Glomerular visceral epithelial cell (primary cell): ENCODE measurements at regions not wholly inside any gene's neighbourhood (a gene's known extent, or its start where the extent isn't known, plus 50 kb on each side); places are given as distances from the start of the nearest gene placed in this dataset.

Experiments used
- DNase-seq: peaks from one replicate; pipeline ENCODE4 v3.0.0-alpha.2; 2016; ENCODE audit errors: extremely low spot score

DNA sequence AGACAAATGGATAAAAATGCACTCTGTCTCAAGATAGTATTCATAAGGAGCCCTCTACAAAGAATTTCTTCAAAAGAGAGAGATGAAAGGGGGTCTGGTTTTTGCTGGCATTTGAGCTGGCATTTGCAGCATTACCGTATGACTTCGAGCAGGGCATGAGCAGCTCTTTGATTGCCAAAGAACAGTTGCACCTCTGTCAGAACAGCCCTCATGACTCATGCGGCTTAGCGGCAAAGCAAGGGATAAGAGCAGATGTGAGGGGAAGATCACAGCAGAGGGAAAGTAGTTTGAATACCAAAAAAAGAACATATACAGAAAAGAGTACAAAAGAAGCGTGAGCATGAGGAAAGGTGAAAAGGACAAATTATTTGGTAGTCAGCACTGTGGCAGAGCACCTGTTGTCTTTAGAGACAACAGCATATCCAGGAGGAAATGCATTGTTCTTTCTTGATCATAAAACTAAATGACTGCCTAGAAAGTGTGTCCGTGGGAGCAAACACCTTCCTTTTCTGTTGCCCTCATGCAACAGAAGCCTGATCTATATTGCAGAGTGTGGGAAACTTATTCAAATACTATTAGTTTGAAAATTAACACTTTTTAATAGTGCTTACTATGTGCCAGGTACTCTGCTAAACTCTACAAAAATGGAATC lies 80.5 kb upstream of the SLC24A5 start:
- DNase-seq: no peak

GRCh38 chr15:48041454-48041853 lies 79.3 kb upstream of the SLC24A5 start:
- no peak for DNase-seq

- DNase-seq: no peak
Measured at GRCh38 chr15:48046813-48047438, 73.9 kb upstream of the SLC24A5 start.

- no peak for DNase-seq
Measured at GRCh38 chr15:48049736-48050135, 71.1 kb upstream of the SLC24A5 start.

- DNase-seq: no peak
Measured at GRCh38 chr15:48052946-48053345, 67.8 kb upstream of the SLC24A5 start.

DNA sequence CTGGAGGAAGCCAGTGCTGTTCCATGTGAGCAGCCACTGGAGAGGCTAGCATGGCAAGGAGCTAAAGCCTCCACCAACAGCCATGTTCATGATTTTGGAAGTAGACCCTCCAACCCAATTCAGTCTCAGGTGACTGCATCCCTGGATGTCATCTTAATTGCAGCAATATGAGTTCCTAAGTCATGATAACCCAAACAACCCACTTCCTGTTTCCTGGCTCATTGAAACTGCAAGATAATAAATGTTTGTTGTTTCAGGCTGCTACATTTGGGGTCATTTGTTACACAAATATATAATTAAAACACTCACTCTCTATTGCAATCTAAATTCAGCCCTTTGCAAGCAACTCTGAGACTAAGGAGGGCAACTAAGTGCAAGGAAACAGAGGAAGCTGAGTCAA lies 62.4 kb upstream of the SLC24A5 start:
- no peak for DNase-seq

DNA sequence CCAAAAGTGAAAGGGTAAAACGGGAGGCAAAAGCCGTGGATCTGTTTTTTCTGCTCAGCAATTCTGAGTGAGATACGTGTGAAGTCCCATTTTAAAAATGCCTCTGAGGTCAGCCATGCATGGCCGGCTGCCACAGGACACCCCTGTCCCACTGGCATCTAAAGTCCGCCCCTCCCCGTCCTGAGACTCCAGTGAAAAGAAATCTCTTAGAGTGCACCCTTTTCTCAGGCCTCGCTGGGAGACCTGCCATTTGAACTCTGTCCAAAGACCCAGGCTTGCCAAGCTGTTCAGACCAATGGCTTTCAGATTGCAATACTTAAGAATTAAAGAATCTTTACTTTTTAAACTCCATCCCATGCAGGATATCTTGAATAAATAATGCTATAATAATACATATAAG lies 61.0 kb upstream of the SLC24A5 start:
- no peak for DNase-seq

GRCh38 chr15:48060396-48060795 lies 60.4 kb upstream of the SLC24A5 start:
- no peak for DNase-seq

GRCh38 chr15:48061605-48062004 lies 59.2 kb upstream of the SLC24A5 start:
- no peak for DNase-seq

DNA sequence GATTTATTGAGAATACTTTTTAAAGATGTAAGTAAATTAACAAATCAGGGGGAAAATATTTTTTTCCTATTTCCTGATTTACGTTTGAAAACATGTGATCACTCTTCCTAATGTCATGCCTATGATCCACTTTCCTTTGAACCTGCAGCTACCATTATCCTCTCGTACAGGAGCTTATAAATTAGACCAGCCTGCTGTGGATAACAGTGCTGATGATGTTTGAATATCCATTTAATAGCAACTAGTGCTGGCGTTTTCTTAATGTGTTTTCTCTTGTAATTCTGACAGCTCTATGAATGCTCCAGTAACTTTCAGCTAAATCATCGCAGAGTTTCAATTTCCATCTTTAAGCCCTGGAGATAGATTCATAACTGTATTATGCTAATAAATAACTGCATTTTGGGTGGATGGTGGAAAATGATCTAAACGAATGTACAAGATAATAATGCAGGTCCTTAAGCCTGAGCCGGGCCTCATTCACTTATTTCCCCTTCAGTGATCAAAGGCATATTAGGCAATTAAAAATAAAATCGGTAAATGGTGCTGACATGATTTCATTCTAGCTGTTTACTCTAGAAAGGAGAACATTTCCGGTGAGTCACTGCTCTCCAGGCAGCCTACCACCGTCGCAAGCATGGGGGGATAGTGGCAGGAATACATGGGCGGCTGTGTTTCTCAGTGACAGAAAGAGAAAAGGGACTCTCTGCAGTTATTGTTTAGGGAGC lies 58.5 kb upstream of the SLC24A5 start:
- DNase-seq: no peak

GRCh38 chr15:48063411-48063985 lies 57.3 kb upstream of the SLC24A5 start:
- no peak for DNase-seq

DNA sequence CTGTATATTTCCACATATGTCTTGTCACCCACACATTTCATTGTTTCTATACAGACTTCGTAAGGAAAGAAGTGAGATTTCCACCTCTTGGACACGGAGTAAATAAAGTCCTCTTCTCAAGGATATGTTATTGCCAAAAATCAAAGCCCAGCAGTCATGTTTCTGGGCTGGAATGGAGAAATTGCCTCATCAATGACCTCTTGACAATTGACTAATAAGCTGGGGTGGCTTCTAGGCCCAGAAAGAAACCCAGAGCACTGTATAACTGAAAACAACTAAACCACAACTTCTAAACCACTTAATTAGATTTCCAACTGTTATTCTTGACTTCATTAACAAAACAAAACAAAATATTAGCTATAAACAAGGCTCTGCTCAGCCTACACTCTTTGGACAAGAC lies 56.4 kb upstream of the SLC24A5 start:
- DNase-seq: no peak

DNA sequence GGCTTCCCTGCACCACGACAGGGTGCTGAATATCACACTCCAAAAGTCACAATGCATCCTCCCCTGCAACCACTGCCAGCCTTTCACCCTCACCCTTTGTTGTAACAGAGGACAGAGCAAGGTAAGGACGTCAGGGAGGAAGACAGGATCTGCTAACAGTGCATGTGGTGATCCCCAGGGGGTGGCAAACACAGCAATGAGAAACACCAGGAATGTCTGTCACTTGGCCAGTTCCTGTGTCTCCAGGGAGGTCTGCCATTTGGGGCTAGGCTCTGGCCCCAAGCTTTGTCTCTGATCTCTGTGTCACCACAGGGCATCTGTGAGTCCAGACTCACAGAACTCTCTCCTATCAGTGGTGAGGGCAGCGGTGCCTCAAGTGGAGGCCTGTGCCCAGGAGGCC lies 54.3 kb upstream of the SLC24A5 start:
- DNase-seq: no peak
